ENCODE measurements at regions not wholly inside any gene's neighbourhood (a gene's known extent, or its start where the extent isn't known, plus 50 kb on each side); places are given as distances from the start of the nearest gene placed in this dataset.

- TF ChIP-seq REST (IDR thresholded peaks at IDR 0.05): no peak
- no peak for TF ChIP-seq CTCF (IDR thresholded peaks at IDR 0.05; ENCODE audit: low read depth, low read length, missing input control)
- TF ChIP-seq GABPA (IDR thresholded peaks at IDR 0.05 in 1 of 2, conservative IDR thresholded peaks at IDR 0.05 in 1 of 2): no peak
- TF ChIP-seq FOXA2 (IDR thresholded peaks at IDR 0.05): no peak
- TF ChIP-seq TAF1 (conservative IDR thresholded peaks at IDR 0.05): no peak
- TF ChIP-seq ZBTB33 (IDR thresholded peaks at IDR 0.05): no peak
- TF ChIP-seq HNF4G (IDR thresholded peaks at IDR 0.05): no peak
- TF ChIP-seq ATF3 (IDR thresholded peaks at IDR 0.05): no peak
- TF ChIP-seq MAX (IDR thresholded peaks at IDR 0.05): no peak
- TF ChIP-seq RAD21 (IDR thresholded peaks at IDR 0.05): no peak
- no peak for TF ChIP-seq RXRA (IDR thresholded peaks at IDR 0.05)
- TF ChIP-seq NR2F2 (IDR thresholded peaks at IDR 0.05): no peak
- TF ChIP-seq YY1 (IDR thresholded peaks at IDR 0.05): no peak
These were observed 49.9 kb upstream of the KLF6 start for GRCh38 chr10:3834947-3835346.

Data from liver (tissue), 3 donors.